SK-N-MC (cell line): ENCODE measurements at regions not wholly inside any gene's neighbourhood (a gene's known extent, or its start where the extent isn't known, plus 50 kb on each side); places are given as distances from the start of the nearest gene placed in this dataset.

Experiments used
- DNase-seq: peaks from one replicate; pipeline ENCODE4 v3.0.0-alpha.2; 2011; ENCODE audit warnings: low read depth, low spot score
- H3K27ac ChIP-seq: fragments of 200-600 bp; sonication (generic); 2 replicates; pipeline ENCODE4 v1.5.1; 2016; ENCODE audit warnings: mixed run types
- H3K36me3 ChIP-seq: fragments of 200-600 bp; sonication (generic); 2 replicates; pipeline ENCODE4 v1.6.1; 2017; ENCODE audit warnings: antibody characterized with exemption, low read length, mixed read lengths; ENCODE audit not compliant: insufficient read depth
- H3K4me3 ChIP-seq: fragments of 200-600 bp; sonication (generic); 2 replicates; pipeline ENCODE4 v1.5.1; 2016
- H3K9ac ChIP-seq: fragments of 200-600 bp; sonication (generic); 2 replicates; pipeline ENCODE4 v1.8.0; 2017; ENCODE audit warnings: mixed run types, mixed read lengths; ENCODE audit not compliant: insufficient read length
- H3K9me3 ChIP-seq: fragments of 200-600 bp; sonication (generic); 2 replicates; pipeline ENCODE4 v1.6.1; 2017; ENCODE audit warnings: low read depth, mild to moderate bottlenecking, antibody characterized with exemption, low read length, moderate library complexity, mixed read lengths
- EZH2 ChIP-seq: fragments of 200-600 bp; sonication (generic); IDR thresholded peaks from one replicate; pipeline ENCODE4 v1.6.1; 2017; ENCODE audit warnings: antibody characterized with exemption
- FOXP2 ChIP-seq: optimal IDR thresholded peaks from 2 replicates; pipeline ENCODE3; 2011; ENCODE audit warnings: mild to moderate bottlenecking, moderate library complexity; ENCODE audit not compliant: insufficient read depth; ENCODE audit errors: extremely low read length, control extremely low read depth
- POLR2AphosphoS5 ChIP-seq: IDR thresholded peaks from 2 replicates; pipeline ENCODE4 v1.6.1; 2012; ENCODE audit warnings: mild to moderate bottlenecking, low read depth, low read length, borderline replicate concordance

DNA sequence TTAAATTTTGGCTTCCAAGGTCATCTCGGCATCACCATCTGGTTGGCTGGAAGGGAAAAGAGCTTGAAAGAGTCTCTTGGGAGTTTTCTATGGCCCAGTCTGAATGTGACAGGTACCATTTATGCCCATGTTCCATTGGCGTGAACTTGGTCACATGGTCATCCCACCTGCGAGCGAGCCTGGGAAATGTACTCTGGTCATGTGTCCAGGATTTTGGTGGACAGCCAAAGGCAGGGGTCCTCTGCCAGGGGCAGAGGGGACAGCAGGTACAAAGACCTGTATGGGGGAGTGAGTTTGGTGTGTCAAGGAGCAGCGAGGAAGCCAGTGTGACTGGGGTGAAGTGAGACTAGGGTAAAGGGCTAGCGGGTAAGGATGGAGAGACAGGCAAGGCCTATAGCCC is 112.6 kb downstream of the CDC5L start:
- H3K4me3 ChIP-seq = no peak overlapping the region
- H3K36me3 ChIP-seq = no peaks in the 10 kb centered on the region
- H3K9ac ChIP-seq = no peak overlapping the region
- TF ChIP-seq FOXP2 (no peak), POLR2AphosphoS5 (no peak), EZH2 (no peak)
- H3K9me3 ChIP-seq = no peaks in the 10 kb centered on the region
- no peak for DNase-seq
- no peak overlapping the region for H3K27ac ChIP-seq

DNA sequence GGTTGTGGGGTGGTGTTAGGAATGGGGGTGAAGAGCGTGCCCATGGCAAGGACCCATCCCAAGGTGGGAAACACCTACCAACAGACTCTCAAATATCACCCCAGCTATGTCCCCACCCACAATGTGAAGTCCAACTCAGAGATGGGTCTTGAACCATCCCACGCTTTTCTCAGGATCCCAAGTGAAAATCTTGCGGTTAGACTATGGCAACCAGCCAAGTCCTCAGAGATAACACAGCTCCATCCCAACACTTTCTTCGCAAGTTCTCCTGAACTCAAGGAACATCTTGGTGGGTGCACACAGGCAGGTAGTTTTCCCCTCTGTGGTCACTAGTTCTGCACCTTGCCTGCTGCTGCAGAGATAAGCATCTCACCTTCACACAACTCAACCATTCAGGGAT is 116.0 kb downstream of the CDC5L start:
- no peak overlapping the region for H3K9ac ChIP-seq
- DNase-seq = no peak
- H3K36me3 ChIP-seq = no peaks in the 10 kb centered on the region
- no peak overlapping the region for H3K27ac ChIP-seq
- H3K9me3 ChIP-seq = no peaks in the 10 kb centered on the region
- TF ChIP-seq POLR2AphosphoS5 (no peak), FOXP2 (no peak), EZH2 (no peak)
- H3K4me3 ChIP-seq = no peak overlapping the region

DNA sequence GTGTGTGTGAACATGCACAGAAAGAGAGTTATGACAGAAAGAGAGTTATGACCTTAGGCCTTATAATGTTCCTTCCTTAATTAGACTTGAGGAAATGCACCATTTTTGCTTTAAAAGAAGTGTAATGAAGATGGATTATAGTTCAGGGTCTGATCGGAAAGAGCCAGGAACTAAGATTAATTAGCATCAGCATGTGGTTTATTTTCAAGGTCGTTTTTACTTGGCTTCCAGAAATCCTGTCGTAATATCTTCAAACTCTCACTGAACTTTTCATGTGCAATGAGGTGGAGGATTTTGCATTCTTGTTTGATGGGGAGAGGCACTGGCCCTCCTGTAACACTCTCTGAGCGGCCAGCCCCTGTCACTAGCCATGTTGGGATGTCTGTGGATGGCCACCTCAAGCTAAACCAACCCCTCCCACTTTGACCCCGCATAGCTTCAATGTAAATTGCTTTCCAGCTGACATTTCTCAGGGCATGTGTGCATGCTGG is 116.8 kb downstream of the CDC5L start:
- no peak for DNase-seq
- no peak overlapping the region for H3K4me3 ChIP-seq
- H3K9ac ChIP-seq = no peak overlapping the region
- no peak overlapping the region for H3K27ac ChIP-seq
- no peaks in the 10 kb centered on the region for H3K9me3 ChIP-seq
- no peak for TF ChIP-seq FOXP2
- TF ChIP-seq POLR2AphosphoS5 = no peak
- no peak for TF ChIP-seq EZH2
- H3K36me3 ChIP-seq = no peaks in the 10 kb centered on the region

DNA sequence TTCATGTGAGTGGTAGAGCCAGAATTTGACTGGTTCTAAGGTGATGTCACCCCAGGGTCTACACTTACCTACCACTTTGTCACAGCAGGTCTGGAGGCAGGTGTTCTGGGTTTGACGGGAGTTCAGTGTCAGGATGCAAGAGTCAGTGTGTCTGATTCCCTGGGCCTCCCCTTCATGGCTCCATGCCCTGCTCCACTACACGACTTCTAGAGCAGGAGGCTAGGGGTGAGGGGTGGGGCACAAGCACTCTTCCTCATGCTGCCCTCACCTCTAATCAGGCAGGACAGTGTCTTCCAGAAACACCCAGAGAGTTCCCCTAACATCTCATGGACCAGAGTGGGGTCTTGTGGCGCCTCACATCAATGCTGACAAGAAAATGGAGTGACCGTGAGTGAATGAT is 118.2 kb downstream of the CDC5L start:
- TF ChIP-seq EZH2 (no peak), POLR2AphosphoS5 (no peak), FOXP2 (no peak)
- Histone ChIP-seq H3K9ac (no peak overlapping the region), H3K36me3 (no peaks in the 10 kb centered on the region), H3K27ac (no peak overlapping the region), H3K9me3 (no peaks in the 10 kb centered on the region), H3K4me3 (no peak overlapping the region)
- no peak for DNase-seq

DNA sequence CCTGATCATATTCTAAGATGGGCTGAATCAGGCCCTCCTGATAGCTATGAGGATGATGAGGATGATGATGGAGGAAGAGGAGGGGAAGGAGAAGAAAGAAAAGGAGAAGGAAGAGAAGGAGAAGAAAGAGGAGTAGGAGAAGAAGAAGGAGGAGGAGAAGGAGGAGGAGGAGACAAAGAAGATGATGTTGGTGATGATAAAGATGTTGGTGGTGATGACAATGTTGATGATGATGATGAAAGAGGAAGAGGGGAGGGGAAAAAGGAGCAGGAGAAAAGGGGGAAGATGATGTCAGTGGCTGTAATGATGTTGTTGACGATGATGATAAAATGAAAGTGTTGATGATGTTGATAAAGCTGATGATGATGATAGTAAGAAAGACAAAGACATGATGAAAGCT is 119.5 kb downstream of the CDC5L start:
- no peak for DNase-seq
- TF ChIP-seq POLR2AphosphoS5 (no peak), FOXP2 (no peak), EZH2 (no peak)
- no peaks in the 10 kb centered on the region for H3K36me3 ChIP-seq
- H3K4me3 ChIP-seq = no peak overlapping the region
- H3K9ac ChIP-seq = no peak overlapping the region
- no peaks in the 10 kb centered on the region for H3K9me3 ChIP-seq
- H3K27ac ChIP-seq = no peak overlapping the region

DNA sequence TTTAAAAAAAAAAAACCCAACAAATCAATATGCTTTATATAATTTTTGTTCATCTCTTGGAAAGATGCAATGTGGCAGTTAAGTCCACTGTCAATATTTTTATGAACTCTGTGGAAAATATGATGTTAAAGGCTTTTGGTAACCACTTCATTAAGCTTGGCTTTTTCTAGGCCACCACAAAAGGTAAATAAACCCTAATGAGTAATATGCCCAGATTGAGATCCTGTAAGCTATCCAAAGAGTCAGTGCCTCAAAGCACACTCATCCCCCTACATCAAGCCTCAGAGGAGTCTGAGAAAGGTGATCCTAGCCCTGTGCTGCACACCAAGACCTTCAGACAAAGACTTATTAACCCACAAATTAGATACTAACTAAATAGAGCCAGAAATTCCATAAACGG is 121.1 kb downstream of the CDC5L start:
- DNase-seq = no peak
- no peak overlapping the region for H3K4me3 ChIP-seq
- no peak for TF ChIP-seq EZH2
- no peak for TF ChIP-seq FOXP2
- TF ChIP-seq POLR2AphosphoS5 = no peak
- no peak overlapping the region for H3K9ac ChIP-seq
- no peaks in the 10 kb centered on the region for H3K9me3 ChIP-seq
- H3K27ac ChIP-seq = no peak overlapping the region
- no peaks in the 10 kb centered on the region for H3K36me3 ChIP-seq

DNA sequence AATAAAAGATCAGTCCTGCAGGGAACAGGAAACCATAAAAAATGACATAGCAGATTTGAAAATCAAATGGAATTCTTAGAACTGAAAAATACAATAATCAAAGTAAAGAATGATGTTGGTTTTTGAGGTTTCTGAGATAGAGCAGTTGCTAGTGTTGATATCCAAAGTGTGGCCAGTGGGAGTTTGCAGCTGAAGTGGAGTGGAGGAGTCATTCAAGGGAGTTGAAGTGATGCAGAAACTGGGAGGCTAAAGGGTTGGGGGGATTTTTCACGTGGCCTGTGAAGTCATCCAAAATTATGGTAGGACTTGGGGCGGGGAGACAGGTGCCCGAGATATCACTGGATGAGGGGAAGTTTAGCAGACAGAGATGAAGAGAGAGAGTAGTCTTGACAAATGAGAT is 123.6 kb downstream of the CDC5L start:
- H3K27ac ChIP-seq = no peak overlapping the region
- no peaks in the 10 kb centered on the region for H3K9me3 ChIP-seq
- no peak overlapping the region for H3K9ac ChIP-seq
- DNase-seq = no peak
- no peak overlapping the region for H3K4me3 ChIP-seq
- H3K36me3 ChIP-seq = no peaks in the 10 kb centered on the region
- TF ChIP-seq POLR2AphosphoS5 = no peak
- no peak for TF ChIP-seq FOXP2
- TF ChIP-seq EZH2 = no peak

DNA sequence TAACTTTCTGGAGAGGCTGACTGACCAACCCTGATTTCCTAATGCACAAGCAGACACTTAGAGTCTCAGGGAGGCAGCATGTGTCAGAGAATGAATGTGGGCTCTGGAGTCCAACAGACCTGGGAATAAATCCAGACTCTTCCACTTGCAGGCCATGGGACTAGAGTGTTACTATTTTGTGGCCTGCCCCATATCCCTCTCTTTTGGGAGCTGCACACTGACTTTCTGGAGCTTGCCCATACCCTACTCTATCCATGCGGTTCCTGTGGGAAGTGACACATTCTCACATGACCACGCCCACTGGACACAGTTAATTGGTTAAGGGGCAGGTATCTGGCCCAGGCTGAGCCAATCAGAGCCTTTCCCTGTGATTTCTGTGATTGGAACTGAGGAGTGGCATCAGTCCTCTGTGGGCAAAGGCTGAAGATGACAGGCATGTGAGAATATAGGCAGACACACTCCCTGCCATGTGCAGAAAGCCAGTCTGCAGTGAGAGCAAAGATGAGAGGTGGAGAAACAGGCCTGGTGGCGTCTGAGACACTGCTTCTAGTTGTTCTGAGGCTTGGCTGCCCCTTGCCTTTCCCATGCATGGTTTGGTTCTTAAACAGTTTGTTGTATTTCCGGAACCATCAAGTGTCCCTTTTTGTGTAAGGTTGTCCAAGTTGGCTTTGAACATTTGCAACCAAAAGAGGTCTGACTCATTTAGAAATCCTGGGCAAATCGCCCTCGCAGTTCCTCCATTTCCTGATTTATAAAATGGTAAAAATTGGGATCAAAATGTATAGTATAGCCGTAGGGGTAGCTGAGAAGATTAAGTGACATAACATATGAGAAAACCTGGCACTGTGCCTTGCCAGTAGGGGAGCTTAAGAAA is 125.6 kb downstream of the CDC5L start:
- no peak for DNase-seq
- no peaks in the 10 kb centered on the region for H3K9me3 ChIP-seq
- no peaks in the 10 kb centered on the region for H3K36me3 ChIP-seq
- no peak overlapping the region for H3K9ac ChIP-seq
- TF ChIP-seq EZH2 = no peak
- no peak for TF ChIP-seq FOXP2
- TF ChIP-seq POLR2AphosphoS5 = no peak
- H3K27ac ChIP-seq = 0 out of 2 replicates have a peak overlapping the region, but pooled peaks have one; percentile 20
- no peak overlapping the region for H3K4me3 ChIP-seq

DNA sequence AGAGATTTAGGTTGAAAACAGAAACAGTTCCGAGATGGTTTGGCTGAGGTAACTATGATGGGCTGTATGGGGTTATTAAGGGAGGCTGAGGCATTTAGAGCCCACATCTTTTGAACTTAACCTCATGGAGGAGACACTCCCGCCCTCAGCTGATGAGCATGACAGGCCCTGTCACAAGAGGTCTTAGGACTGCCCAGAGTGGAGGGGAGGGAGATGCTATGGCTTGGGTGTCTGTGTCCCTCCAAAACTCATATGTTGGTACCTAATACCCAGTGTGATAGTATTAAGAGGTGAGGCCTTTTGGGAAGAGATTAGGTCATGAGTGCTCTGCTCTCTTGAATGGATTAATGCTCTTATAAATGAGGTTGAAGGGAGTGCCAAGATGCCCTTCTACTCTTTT is 126.6 kb downstream of the CDC5L start:
- TF ChIP-seq EZH2 = no peak
- no peak for TF ChIP-seq POLR2AphosphoS5
- TF ChIP-seq FOXP2 = no peak
- H3K27ac ChIP-seq = no peak overlapping the region
- H3K4me3 ChIP-seq = no peak overlapping the region
- H3K9ac ChIP-seq = no peak overlapping the region
- H3K36me3 ChIP-seq = no peaks in the 10 kb centered on the region
- no peak for DNase-seq
- no peaks in the 10 kb centered on the region for H3K9me3 ChIP-seq
